ENCODE measurements at regions not wholly inside any gene's neighbourhood (a gene's known extent, or its start where the extent isn't known, plus 50 kb on each side); places are given as distances from the start of the nearest gene placed in this dataset.
"Not testable (repeated sequence)": the region's sequence is repeated elsewhere in the genome, so short reads cannot be mapped to it uniquely, and the experiment has no call there.

- no peak overlapping the region for H3K27ac Mint-ChIP-seq
- peaks cover 6% of the 10 kb centered on the region for H3K27me3 Mint-ChIP-seq
- H3K4me3 Mint-ChIP-seq, result no peak overlapping the region
- peaks cover 2 to 5% (median 4%) of the 10 kb centered on the region in 3 donors for H3K9me3 Mint-ChIP-seq
- no peaks in the 10 kb centered on the region for H3K36me3 Mint-ChIP-seq
- no peaks in the 10 kb centered on the region for H3K4me1 Mint-ChIP-seq
Measured at GRCh38 chr13:60267498-60268202, 103.9 kb upstream of the DIAPH3 start.

DNA sequence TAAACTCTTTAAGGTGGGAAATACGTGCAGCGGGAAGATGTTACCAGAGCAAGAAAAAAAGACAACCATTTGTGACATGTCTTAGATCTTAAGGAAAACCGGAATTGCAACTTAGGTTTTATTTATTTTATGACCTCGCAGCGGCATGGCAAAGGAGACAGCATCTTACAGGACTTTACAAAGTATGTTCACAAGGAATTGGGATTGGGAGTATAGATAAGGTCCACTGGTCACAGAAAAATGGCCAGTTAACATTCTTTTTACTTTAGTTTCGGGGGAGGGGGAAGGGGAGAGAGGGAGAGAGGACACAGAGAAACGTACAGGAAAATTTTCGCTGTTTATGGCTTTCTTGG, 104.5 kb upstream of the DIAPH3 start:
- H3K36me3 Mint-ChIP-seq, result no peaks in the 10 kb centered on the region
- H3K27me3 Mint-ChIP-seq, result peaks cover 6% of the 10 kb centered on the region
- no peaks in the 10 kb centered on the region for H3K4me1 Mint-ChIP-seq
- no peak overlapping the region for H3K4me3 Mint-ChIP-seq
- no peak overlapping the region for H3K27ac Mint-ChIP-seq
- H3K9me3 Mint-ChIP-seq, result peaks cover under 1 to 2% (median under 1%) of the 10 kb centered on the region in 3 donors

DNA sequence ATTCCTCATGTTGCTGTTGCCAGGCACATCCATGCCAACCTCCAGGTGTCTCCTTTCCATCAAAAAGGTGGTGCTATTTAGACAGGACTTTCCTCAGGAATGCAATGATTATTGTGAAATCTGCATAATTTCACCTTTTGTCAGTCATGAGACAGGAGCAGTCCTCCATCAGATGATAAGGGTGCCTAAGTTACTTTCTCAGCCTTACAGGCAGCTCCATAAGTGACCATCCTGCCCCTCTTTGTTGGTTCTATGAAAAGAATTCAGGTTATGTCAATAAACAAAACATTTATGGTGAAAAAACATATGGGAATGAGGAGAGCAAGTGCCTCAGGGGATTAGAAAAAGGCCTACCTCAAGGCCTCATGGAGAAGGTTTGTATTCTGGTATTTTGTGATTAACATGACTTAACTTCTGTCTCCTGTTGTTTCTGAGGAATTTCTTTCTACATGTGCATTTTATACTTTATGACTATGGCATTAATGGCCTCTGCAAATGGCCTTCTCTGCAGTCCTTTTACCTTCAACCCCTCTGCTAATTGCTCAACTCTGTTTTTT, 110.3 kb upstream of the DIAPH3 start:
- Mint-ChIP-seq H3K27ac (no peak overlapping the region), H3K4me1 (peaks cover 0 to 2% (median 0%) of the 10 kb centered on the region in 3 donors), H3K27me3 (peaks cover 1% of the 10 kb centered on the region), H3K4me3 (no peak overlapping the region), H3K9me3 (peaks cover 0 to 2% (median 2%) of the 10 kb centered on the region in 3 donors), H3K36me3 (no peaks in the 10 kb centered on the region)

DNA sequence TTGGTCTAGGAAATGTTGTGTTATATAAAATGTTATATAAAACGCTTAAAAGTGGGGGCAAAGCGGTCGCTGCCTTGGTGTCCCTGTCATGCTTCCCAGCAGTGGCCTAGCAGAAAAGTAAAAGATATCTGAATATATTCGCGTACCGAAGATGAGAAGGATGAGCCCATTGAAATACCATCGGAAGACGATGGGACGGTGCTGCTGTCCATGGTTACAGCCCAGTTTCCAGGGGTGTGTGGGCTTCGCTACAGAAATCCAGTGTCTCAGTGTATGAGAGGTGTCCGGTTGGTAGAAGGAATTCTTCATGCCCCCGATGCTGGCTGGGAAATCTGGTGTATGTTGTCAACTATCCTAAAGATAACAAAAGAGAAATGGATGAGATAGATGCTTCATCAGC, 110.9 kb upstream of the DIAPH3 start:
- peaks cover 0 to 2% (median 0%) of the 10 kb centered on the region in 3 donors for H3K4me1 Mint-ChIP-seq
- H3K36me3 Mint-ChIP-seq, result no peaks in the 10 kb centered on the region
- H3K4me3 Mint-ChIP-seq, result no peak overlapping the region
- H3K27ac Mint-ChIP-seq, result no peak overlapping the region
- peaks cover 0 to 2% (median 2%) of the 10 kb centered on the region in 3 donors for H3K9me3 Mint-ChIP-seq
- peaks cover 1% of the 10 kb centered on the region for H3K27me3 Mint-ChIP-seq

DNA sequence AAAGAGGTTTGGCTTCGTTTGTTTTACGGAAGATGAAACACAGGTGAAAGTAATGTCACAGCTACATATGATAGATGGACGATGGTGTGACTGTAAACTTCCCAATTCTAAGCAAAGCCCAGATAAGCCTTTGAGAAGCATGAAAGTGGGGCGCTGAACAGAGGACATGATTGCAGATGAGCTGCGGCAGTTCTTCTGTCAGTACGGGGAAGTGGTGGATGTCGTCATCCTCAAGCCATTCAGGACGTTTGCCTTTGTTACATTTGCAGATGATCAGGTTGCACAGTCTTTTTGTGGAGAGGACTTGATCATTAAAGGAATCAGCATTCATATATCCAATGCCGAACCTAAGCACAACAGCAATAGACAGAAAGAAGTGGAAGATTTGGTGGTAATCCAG, 111.5 kb upstream of the DIAPH3 start:
- Mint-ChIP-seq H3K4me3 (no peak overlapping the region), H3K27ac (no peak overlapping the region), H3K9me3 (peaks cover 0 to 2% (median 2%) of the 10 kb centered on the region in 3 donors), H3K4me1 (peaks cover 0 to 2% (median 0%) of the 10 kb centered on the region in 3 donors), H3K27me3 (peaks cover 1% of the 10 kb centered on the region), H3K36me3 (no peaks in the 10 kb centered on the region)

- not testable (repeated sequence) for H3K27ac Mint-ChIP-seq, H3K9me3 Mint-ChIP-seq, H3K4me3 Mint-ChIP-seq, H3K27me3 Mint-ChIP-seq, H3K4me1 Mint-ChIP-seq, H3K36me3 Mint-ChIP-seq
Measured at GRCh38 chr13:60280524-60280923, 116.5 kb upstream of the TDRD3 start.

- no peak overlapping the region for H3K4me3 Mint-ChIP-seq
- H3K4me1 Mint-ChIP-seq, result peaks cover 0 to 2% (median 0%) of the 10 kb centered on the region in 3 donors
- peaks cover 0 to 2% (median 0%) of the 10 kb centered on the region in 3 donors for H3K9me3 Mint-ChIP-seq
- H3K27me3 Mint-ChIP-seq, result peaks cover 2% of the 10 kb centered on the region
- no peaks in the 10 kb centered on the region for H3K36me3 Mint-ChIP-seq
- no peak overlapping the region for H3K27ac Mint-ChIP-seq
Measured at GRCh38 chr13:60282186-60282585, 114.8 kb upstream of the TDRD3 start.

GRCh38 chr13:60282708-60283107, 114.3 kb upstream of the TDRD3 start:
- Mint-ChIP-seq H3K36me3 (no peaks in the 10 kb centered on the region), H3K27ac (no peak overlapping the region)

DNA sequence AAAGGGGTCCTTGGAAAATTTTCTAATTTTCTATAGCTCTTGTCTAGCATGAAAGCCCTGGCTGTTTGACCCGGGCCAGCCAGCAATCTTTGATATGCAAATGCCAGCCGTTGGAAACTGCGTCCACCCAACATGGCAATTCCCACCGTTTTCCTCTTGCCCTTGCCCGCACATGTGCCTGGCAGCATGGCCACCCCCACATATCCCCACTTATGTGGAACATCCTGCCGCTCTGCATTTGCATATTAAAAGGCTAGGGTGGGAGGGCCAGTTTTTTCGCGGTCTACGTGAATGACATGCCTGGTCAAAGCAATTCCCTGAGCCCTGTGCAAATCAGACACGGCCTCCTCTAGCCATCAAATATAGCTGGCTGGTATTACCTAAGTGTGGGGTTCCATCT, 110.3 kb upstream of the TDRD3 start:
- no peak overlapping the region for H3K4me3 Mint-ChIP-seq
- H3K27ac Mint-ChIP-seq, result peak overlapping the region in 1 of 3 donors; percentile 35
- H3K36me3 Mint-ChIP-seq, result peaks cover 2% of the 10 kb centered on the region
- no peaks in the 10 kb centered on the region for H3K4me1 Mint-ChIP-seq
- H3K27me3 Mint-ChIP-seq, result no peaks in the 10 kb centered on the region
- H3K9me3 Mint-ChIP-seq, result peaks cover 0 to 2% (median 0%) of the 10 kb centered on the region in 3 donors

More at GRCh38 chr13:60282708-60283107, 114.3 kb upstream of the TDRD3 start:
- peaks cover 2% of the 10 kb centered on the region for H3K27me3 Mint-ChIP-seq
- no peaks in the 10 kb centered on the region for H3K4me1 Mint-ChIP-seq
- H3K4me3 Mint-ChIP-seq, result no peak overlapping the region
- H3K9me3 Mint-ChIP-seq, result peaks cover 0 to 2% (median 0%) of the 10 kb centered on the region in 3 donors

DNA sequence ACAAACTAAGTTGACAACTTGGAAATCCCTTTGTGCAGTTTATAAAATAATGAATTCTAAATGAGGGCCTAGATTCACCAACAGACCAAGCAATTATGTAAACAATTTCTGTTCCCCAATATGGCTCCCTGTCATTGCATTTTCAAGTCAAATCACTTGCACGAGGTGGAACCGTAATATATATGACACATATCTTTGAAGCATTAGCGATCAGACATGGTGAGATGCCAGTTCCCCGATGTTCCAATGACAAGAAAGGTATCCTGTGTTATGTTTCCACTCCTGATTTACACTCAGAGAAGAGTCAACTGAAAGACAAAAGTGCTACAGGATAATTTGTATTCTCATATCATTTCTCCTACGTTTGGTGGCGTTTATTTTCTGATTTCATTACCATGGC, 108.5 kb upstream of the TDRD3 start:
- Mint-ChIP-seq H3K9me3 (peaks cover 0 to 2% (median 1%) of the 10 kb centered on the region in 3 donors), H3K4me1 (no peaks in the 10 kb centered on the region), H3K27me3 (no peaks in the 10 kb centered on the region), H3K4me3 (no peak overlapping the region), H3K36me3 (peaks cover 2% of the 10 kb centered on the region), H3K27ac (no peak overlapping the region)

DNA sequence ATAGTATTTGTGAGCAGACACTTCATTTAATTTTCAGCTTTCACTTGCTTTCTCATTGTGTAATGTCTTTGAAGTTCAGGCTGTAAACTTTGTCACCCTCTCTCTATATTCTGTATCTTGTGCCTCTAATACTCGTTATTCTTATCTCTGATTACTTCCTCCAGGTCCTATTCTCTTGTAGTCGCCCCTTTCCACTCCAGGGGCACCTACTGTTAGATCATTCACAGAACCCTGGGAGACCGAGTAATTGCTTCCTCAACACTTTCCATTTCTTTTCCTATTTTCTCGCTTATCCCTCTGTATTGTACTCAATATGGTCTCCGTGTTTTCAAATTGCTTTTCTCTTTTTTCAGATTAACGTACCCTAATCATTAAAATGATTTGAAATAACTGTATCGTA, 93.9 kb upstream of the TDRD3 start:
- Mint-ChIP-seq H3K27me3 (peaks cover 4% of the 10 kb centered on the region), H3K36me3 (no peaks in the 10 kb centered on the region), H3K27ac (no peak overlapping the region), H3K4me1 (no peaks in the 10 kb centered on the region), H3K9me3 (no peaks in the 10 kb centered on the region), H3K4me3 (no peak overlapping the region)

GRCh38 chr13:60311527-60311926, 85.5 kb upstream of the TDRD3 start:
- H3K9me3 Mint-ChIP-seq, result no peaks in the 10 kb centered on the region
- H3K27ac Mint-ChIP-seq, result peak overlapping the region in 1 of 3 donors; percentile 36
- peaks cover 0 to 3% (median 0%) of the 10 kb centered on the region in 3 donors for H3K4me1 Mint-ChIP-seq
- H3K27me3 Mint-ChIP-seq, result no peaks in the 10 kb centered on the region
- no peak overlapping the region for H3K4me3 Mint-ChIP-seq
- no peaks in the 10 kb centered on the region for H3K36me3 Mint-ChIP-seq

- H3K4me1 Mint-ChIP-seq, result peaks cover 0 to 3% (median 0%) of the 10 kb centered on the region in 3 donors
- H3K36me3 Mint-ChIP-seq, result no peaks in the 10 kb centered on the region
- no peaks in the 10 kb centered on the region for H3K27me3 Mint-ChIP-seq
- H3K9me3 Mint-ChIP-seq, result no peaks in the 10 kb centered on the region
- H3K4me3 Mint-ChIP-seq, result no peak overlapping the region
- no peak overlapping the region for H3K27ac Mint-ChIP-seq
Measured at GRCh38 chr13:60312851-60313505, 84.0 kb upstream of the TDRD3 start.

DNA sequence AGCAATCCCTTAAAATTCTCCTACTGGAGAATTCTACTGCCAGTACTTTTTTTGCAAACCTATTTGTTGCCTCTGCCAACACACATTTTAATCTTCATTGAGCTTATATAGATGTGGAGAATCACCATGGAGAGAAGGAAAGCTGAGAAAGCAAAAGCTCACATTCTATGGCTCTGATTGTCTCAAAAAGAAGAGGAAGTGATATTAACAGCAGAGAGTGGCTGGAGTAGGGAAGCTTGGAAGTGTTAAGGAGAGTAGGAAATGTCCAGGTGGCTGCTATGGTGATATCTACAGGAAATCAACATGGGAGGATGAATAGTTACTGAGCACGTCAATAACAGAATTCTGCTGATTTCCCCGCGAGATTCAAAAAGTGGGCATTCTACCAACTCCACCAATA, 78.8 kb upstream of the TDRD3 start:
- H3K4me3 Mint-ChIP-seq, result no peak overlapping the region
- no peaks in the 10 kb centered on the region for H3K4me1 Mint-ChIP-seq
- peaks cover 1% of the 10 kb centered on the region for H3K36me3 Mint-ChIP-seq
- H3K9me3 Mint-ChIP-seq, result peaks cover 0 to 2% (median 0%) of the 10 kb centered on the region in 3 donors
- no peak overlapping the region for H3K27ac Mint-ChIP-seq
- H3K27me3 Mint-ChIP-seq, result peaks cover 5% of the 10 kb centered on the region

DNA sequence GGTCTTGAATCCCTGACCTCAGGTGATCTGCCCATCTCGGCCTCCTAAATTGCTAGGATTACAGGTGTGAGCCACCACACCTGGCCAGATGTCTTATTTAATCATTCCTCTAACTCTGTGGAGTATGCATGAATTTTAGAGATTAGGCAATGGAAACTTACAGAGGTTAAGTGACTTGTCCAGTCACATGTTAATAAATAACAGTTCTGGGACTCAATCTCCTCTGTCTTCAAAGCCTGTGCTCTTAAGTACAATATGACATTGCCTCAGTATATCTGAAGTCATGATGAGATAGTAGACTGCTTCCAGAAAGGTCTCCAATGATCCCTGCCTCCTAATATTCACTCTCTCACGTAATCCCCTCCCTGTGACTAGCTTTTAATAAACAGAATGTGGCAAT, 72.9 kb upstream of the TDRD3 start:
- peaks cover 0 to 2% (median 0%) of the 10 kb centered on the region in 3 donors for H3K9me3 Mint-ChIP-seq
- H3K27ac Mint-ChIP-seq, result no peak overlapping the region
- peaks cover 1% of the 10 kb centered on the region for H3K36me3 Mint-ChIP-seq
- H3K4me1 Mint-ChIP-seq, result peaks cover 0 to 3% (median 1%) of the 10 kb centered on the region in 3 donors
- H3K4me3 Mint-ChIP-seq, result no peak overlapping the region
- H3K27me3 Mint-ChIP-seq, result peaks cover 3% of the 10 kb centered on the region
